Skin epidermis (tissue), 12 donors: ENCODE measurements at regions not wholly inside any gene's neighbourhood (a gene's known extent, or its start where the extent isn't known, plus 50 kb on each side); places are given as distances from the start of the nearest gene placed in this dataset.

Experiments
- H3K27ac ChIP-seq, 21 experiments: fragments of 200-600 bp; sonication (generic) in 11 of 21; one replicate each; pipeline ENCODE4 v1.5.0; 2020; ENCODE audit warnings: mild to moderate bottlenecking in 3 of 21, inconsistent platforms in 2 of 21, moderate library complexity in 2 of 21
- H3K4me3 ChIP-seq, 7 experiments: fragments of 200-600 bp; sonication (generic) in 2 of 7; one replicate each; pipeline ENCODE4 v1.5.0; 2020; ENCODE audit warnings: inconsistent platforms in 2 of 7, mild to moderate bottlenecking in 2 of 7, moderate library complexity in 1 of 7

DNA sequence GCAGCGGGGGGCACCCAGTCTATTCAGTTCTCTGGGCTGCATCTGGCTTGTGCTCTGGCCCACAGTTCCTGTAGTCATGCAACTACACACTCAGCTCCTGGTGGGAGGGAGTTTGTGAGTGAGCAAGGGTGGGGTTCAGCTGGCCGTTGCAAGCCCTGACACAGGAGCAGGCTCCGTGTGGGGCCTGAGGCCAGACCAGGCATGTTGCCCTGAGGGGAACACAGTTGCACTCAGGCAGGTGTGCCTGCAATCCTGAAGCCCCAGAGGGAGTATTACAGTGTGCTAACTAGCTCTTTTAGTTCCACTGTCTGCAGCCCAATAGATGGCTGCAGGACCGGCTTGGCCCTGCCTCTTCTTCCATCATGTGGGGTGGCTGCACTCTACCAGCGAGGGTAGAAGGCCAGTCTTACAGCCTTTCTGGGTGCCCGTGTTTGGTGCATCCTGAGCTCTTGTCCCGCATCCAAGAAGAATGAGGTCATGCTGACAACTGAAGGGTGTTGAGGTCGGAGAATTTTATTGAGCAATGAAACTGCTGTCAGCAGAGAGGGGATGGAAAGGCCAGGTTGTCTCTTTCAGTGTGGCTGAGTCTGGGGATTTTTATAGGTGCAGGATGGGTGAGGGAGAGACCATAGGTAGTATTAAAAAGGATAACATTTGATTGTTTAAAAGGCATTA lies 49.9 kb upstream of the ELAC2 start:
- H3K27ac ChIP-seq, result no peak overlapping the region
- H3K4me3 ChIP-seq, result no peak overlapping the region
